Loucy (cell line): ENCODE measurements at regions not wholly inside any gene's neighbourhood (a gene's known extent, or its start where the extent isn't known, plus 50 kb on each side); places are given as distances from the start of the nearest gene placed in this dataset.

ENCODE experiments used
- H2AFZ ChIP-seq: fragments of 200-600 bp; sonication (generic); 2 replicates; pipeline ENCODE4 v1.6.0; 2016; ENCODE audit warnings: antibody characterized with exemption, mild to moderate bottlenecking, low read length, moderate library complexity
- H3F3A ChIP-seq: fragments of 200-600 bp; 2 replicates; pipeline ENCODE4 v1.6.0; 2016; ENCODE audit warnings: antibody characterized with exemption, low read depth, mild to moderate bottlenecking
- H3K27me3 ChIP-seq: fragments of 200-600 bp; sonication (generic); 2 replicates; pipeline ENCODE4 v1.6.1; 2014; ENCODE audit warnings: low read length, mild to moderate bottlenecking; ENCODE audit not compliant: insufficient read depth, poor library complexity, severe bottlenecking
- H3K36me3 ChIP-seq: fragments of 200-600 bp; sonication (generic); 2 replicates; pipeline ENCODE4 v1.6.1; 2016; ENCODE audit warnings: low read length; ENCODE audit not compliant: insufficient read depth
- H3K4me1 ChIP-seq: fragments of 200-600 bp; sonication (generic); 2 replicates; pipeline ENCODE4 v1.5.1; 2014; ENCODE audit warnings: low read length, mild to moderate bottlenecking; ENCODE audit not compliant: insufficient read depth, poor library complexity, severe bottlenecking
- H3K4me2 ChIP-seq: fragments of 200-600 bp; sonication (generic); 2 replicates; pipeline ENCODE4 v1.6.0; 2014; ENCODE audit warnings: antibody characterized with exemption, low read length, low read depth, mild to moderate bottlenecking; ENCODE audit not compliant: poor library complexity, severe bottlenecking
- H3K4me3 ChIP-seq: fragments of 200-600 bp; sonication (generic); 2 replicates; pipeline ENCODE4 v1.5.1; 2014; ENCODE audit warnings: low read length, mild to moderate bottlenecking, mixed read lengths; ENCODE audit not compliant: poor library complexity, severe bottlenecking
- H3K79me2 ChIP-seq: fragments of 200-600 bp; sonication (generic); 2 replicates; pipeline ENCODE4 v1.6.1; 2014; ENCODE audit warnings: low read length; ENCODE audit not compliant: insufficient read depth
- H3K9ac ChIP-seq: fragments of 200-600 bp; sonication (generic); 2 replicates; pipeline ENCODE4 v1.6.0; 2014; ENCODE audit warnings: mild to moderate bottlenecking, low read depth, low read length, moderate library complexity; ENCODE audit not compliant: poor library complexity, severe bottlenecking
- H3K9me2 ChIP-seq: fragments of 200-600 bp; sonication (generic); replicated peaks from 2 replicates; pipeline ENCODE4 v1.6.1; 2016; ENCODE audit warnings: low read depth, low read length, mixed read lengths
- H3K9me3 ChIP-seq: fragments of 200-600 bp; sonication (generic); 2 replicates; pipeline ENCODE4 v1.6.1; 2014; ENCODE audit warnings: mild to moderate bottlenecking, antibody characterized with exemption, low read length, low read depth; ENCODE audit not compliant: insufficient read depth
- H4K20me1 ChIP-seq: fragments of 200-600 bp; sonication (generic); 2 replicates; pipeline ENCODE4 v1.6.0; 2014; ENCODE audit warnings: antibody characterized with exemption, low read length, mild to moderate bottlenecking; ENCODE audit not compliant: insufficient read depth, poor library complexity, severe bottlenecking
- CTCF ChIP-seq: fragments of 200-600 bp; sonication (generic); conservative IDR thresholded peaks from 2 replicates; pipeline ENCODE4 v1.5.1; 2014; ENCODE audit warnings: mild to moderate bottlenecking, antibody characterized with exemption, low read length
- EZH2phosphoT487 ChIP-seq: fragments of 200-600 bp; IDR thresholded peaks from 2 replicates; pipeline ENCODE4 v1.6.1; 2018; ENCODE audit warnings: antibody characterized with exemption, mild to moderate bottlenecking, moderate library complexity, borderline replicate concordance

DNA sequence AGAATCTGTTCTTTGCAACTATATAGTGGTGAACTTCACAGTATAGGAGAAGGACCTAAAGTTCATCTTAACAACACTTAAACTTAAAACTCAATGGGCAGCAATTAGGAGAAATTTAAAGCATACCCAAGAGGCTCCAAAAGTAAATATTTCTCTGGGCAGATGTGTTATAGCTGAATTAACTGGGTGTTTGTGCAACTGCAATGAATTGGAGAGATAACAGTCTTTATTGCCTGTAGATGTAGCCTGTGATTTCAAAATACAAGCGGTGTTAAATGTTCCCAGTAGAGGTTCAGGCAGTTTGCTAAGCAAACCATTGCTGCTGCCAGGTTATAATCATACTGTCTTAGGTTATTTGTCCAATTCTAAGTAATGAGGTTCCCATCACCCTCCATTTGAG lies 294.1 kb upstream of the MTNR1B start:
- Histone ChIP-seq H3K9me3 (no peaks in the 10 kb centered on the region), H3K9me2 (no peaks in the 10 kb centered on the region), H3K79me2 (no peaks in the 10 kb centered on the region), H3K36me3 (no peaks in the 10 kb centered on the region), H4K20me1 (no peaks in the 10 kb centered on the region), H3K27me3 (no peaks in the 10 kb centered on the region), H3K4me1 (no peaks in the 10 kb centered on the region), H3K4me3 (no peak overlapping the region), H2AFZ (no peak overlapping the region), H3F3A (no peaks in the 10 kb centered on the region), H3K9ac (no peak overlapping the region), H3K4me2 (no peak overlapping the region)
- TF ChIP-seq EZH2phosphoT487 (no peak), CTCF (no peak)

DNA sequence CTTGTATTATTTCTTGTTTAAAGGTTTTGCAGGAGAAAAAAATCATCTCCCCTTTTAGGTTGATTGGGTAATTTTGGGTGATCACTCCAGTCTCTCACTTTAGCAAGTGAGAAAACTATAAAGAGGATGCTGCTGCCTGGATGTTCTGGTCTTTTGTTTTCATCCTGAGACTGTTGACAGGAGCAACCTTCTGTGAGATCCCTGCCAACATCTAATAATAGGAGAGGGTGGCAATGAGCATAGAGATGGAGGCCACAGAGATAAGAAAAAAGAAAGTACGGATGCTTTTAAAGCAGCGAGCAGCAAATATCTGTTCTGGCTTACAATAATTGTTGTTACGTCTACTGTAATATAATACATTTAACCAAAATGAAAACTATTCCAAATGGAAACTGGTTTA lies 293.6 kb upstream of the MTNR1B start:
- no peak overlapping the region for H3K4me2 ChIP-seq
- TF ChIP-seq EZH2phosphoT487, result no peak
- no peak for TF ChIP-seq CTCF
- H3K4me3 ChIP-seq, result no peak overlapping the region
- no peaks in the 10 kb centered on the region for H4K20me1 ChIP-seq
- H3K36me3 ChIP-seq, result no peaks in the 10 kb centered on the region
- no peak overlapping the region for H3K9ac ChIP-seq
- no peaks in the 10 kb centered on the region for H3K27me3 ChIP-seq
- no peaks in the 10 kb centered on the region for H3K79me2 ChIP-seq
- no peaks in the 10 kb centered on the region for H3K9me3 ChIP-seq
- H3K4me1 ChIP-seq, result no peaks in the 10 kb centered on the region
- no peaks in the 10 kb centered on the region for H3K9me2 ChIP-seq
- H2AFZ ChIP-seq, result no peak overlapping the region
- H3F3A ChIP-seq, result no peaks in the 10 kb centered on the region

DNA sequence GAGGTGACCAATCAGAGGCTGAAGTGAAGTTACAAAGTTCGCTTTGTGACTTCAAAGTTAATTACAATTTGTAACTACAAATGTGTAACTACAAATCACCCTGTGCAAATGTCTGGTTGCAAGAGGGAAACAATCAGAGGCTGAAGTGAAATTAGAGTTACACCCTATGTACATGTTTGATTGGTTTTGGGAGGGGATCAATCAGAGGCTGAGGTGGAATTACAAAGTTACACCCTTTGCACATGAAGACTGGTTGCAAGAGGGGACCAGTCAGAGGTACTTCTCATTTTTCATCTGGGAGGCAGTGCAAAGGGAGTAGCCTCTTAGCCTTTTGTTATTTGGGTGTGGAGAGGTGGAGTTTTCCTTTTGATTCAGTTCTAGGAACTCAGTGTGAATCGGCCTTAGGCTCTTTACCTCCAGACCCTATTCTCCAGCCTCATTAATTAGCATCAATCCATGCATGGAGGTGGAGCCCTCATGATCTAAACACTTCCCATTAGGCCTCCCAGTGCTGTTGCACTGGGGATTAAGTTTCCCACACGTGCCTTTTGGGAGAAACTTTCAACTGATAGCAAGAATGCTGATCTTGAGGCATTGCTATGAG lies 291.3 kb upstream of the MTNR1B start:
- Histone ChIP-seq H3K79me2 (no peaks in the 10 kb centered on the region), H3K9me2 (no peaks in the 10 kb centered on the region), H3F3A (no peaks in the 10 kb centered on the region), H3K4me2 (no peak overlapping the region), H3K27me3 (no peaks in the 10 kb centered on the region), H3K9ac (no peak overlapping the region), H3K9me3 (no peaks in the 10 kb centered on the region), H2AFZ (no peak overlapping the region), H3K36me3 (no peaks in the 10 kb centered on the region), H3K4me3 (no peak overlapping the region), H3K4me1 (no peaks in the 10 kb centered on the region), H4K20me1 (no peaks in the 10 kb centered on the region)
- TF ChIP-seq EZH2phosphoT487 (no peak), CTCF (no peak)
